Esophagus muscularis mucosa (tissue), 4 donors: ENCODE measurements at regions not wholly inside any gene's neighbourhood (a gene's known extent, or its start where the extent isn't known, plus 50 kb on each side); places are given as distances from the start of the nearest gene placed in this dataset.
A peak's percentile ranks its signal among the peaks of the same experiment; 100 is the strongest.

Source experiments
- DNase-seq: peaks from one replicate; pipeline ENCODE4 v3.0.0-alpha.2; 2017; ENCODE audit errors: extremely low spot score
- H3K27ac ChIP-seq, 4 donors: fragments of 200-600 bp; sonication (generic); replicated peaks in 1 of 4; 1 replicate in 3 of 4; 2 replicates in 1 of 4; pipeline ENCODE4 v1.5.1; 2016 to 2019; ENCODE audit warnings: mild to moderate bottlenecking in 1 of 4
- H3K27me3 ChIP-seq, 4 donors: fragments of 200-600 bp; sonication (generic); one replicate each; pipeline versions ENCODE4 v1.5.1 to v1.6.0; 2016 to 2019
- H3K36me3 ChIP-seq, 4 donors: fragments of 200-600 bp; sonication (generic); one replicate each; pipeline ENCODE4 v1.5.1; 2016 to 2019
- H3K4me1 ChIP-seq, 4 donors: fragments of 200-600 bp; sonication (generic); one replicate each; pipeline ENCODE4 v1.5.1; 2016 to 2019
- H3K4me3 ChIP-seq, 4 donors: fragments of 200-600 bp; sonication (generic); 1 replicate in 2 of 4; 2 replicates in 2 of 4; pipeline ENCODE4 v1.5.1; 2016 to 2019; ENCODE audit warnings: mild to moderate bottlenecking in 4 of 4, moderate library complexity in 1 of 4
- H3K9me3 ChIP-seq, 4 donors: fragments of 200-600 bp; sonication (generic); 1 replicate in 3 of 4; 2 replicates in 1 of 4; pipeline ENCODE4 v1.5.1; 2016 to 2019
- CTCF ChIP-seq, 3 experiments: fragments of 200-600 bp in 2 of 3; fragments of 450-650 bp in 1 of 3; sonication (generic) in 2 of 3; IDR thresholded peaks; one replicate each; pipeline ENCODE4 v1.5.1; 2017 to 2019; ENCODE audit warnings: antibody characterized with exemption in 3 of 3, mild to moderate bottlenecking in 2 of 3, moderate library complexity in 1 of 3
- EP300 ChIP-seq: sonication (generic); formaldehyde crosslinking; IDR thresholded peaks from one replicate; pipeline ENCODE4 v1.6.1; 2017; ENCODE audit warnings: antibody characterized with exemption
- POLR2A ChIP-seq: fragments of 450-650 bp; IDR thresholded peaks from one replicate; pipeline ENCODE4 v1.6.1; 2017; ENCODE audit warnings: antibody characterized with exemption, moderate library complexity, mild to moderate bottlenecking, low read depth
- POLR2AphosphoS5 ChIP-seq, 2 donors: sonication (generic); formaldehyde crosslinking; IDR thresholded peaks; one replicate each; pipeline ENCODE4 v1.6.1; 2017; ENCODE audit warnings: antibody characterized with exemption in 2 of 2
- WGBS: methylation state at CpG from one replicate; pipeline ENCODE4 v1.1.5; 2018; 5-methylcytosine and 5-hydroxymethylcytosine counted together
- intact Hi-C: fragments of 100-400 bp; cut with DNase I; formaldehyde crosslinking; loops from one replicate; pipeline ENCODE4 v1.15.1; 2023

- peaks cover 3 to 14% (median 11%) of the 10 kb centered on the region in 4 donors for H3K4me1 ChIP-seq
- H3K9me3 ChIP-seq = peaks cover 0 to 7% (median 0%) of the 10 kb centered on the region in 4 donors
- no peak for TF ChIP-seq POLR2AphosphoS5 (IDR thresholded peaks at IDR 0.05)
- no peak for TF ChIP-seq POLR2A
- no peak for TF ChIP-seq EP300
- TF ChIP-seq CTCF (IDR thresholded peaks at IDR 0.05) = no peak
- H3K27me3 ChIP-seq = peaks cover 0 to 74% (median 6%) of the 10 kb centered on the region in 4 donors
- WGBS = 89% methylated on average over 5 of the region's 5 CpGs
- DNase-seq = no peak
- no peaks in the 10 kb centered on the region for H3K36me3 ChIP-seq
- no peak overlapping the region for H3K27ac ChIP-seq
- intact Hi-C loops = no loop called here
- H3K4me3 ChIP-seq = no peak overlapping the region
These were observed 106.7 kb downstream of the GPX5 start for GRCh38 chr6:28632326-28632851.

GRCh38 chr6:28633445-28634215 is 107.9 kb downstream of the GPX5 start:
- no peak overlapping the region for H3K4me3 ChIP-seq
- peaks cover 0 to 85% (median 6%) of the 10 kb centered on the region in 4 donors for H3K27me3 ChIP-seq
- TF ChIP-seq EP300 (no peak), POLR2A (no peak), POLR2AphosphoS5 (IDR thresholded peaks at IDR 0.05) (no peak), CTCF (IDR thresholded peaks at IDR 0.05) (no peak)
- intact Hi-C loops = no loop called here
- peaks cover 3 to 14% (median 11%) of the 10 kb centered on the region in 4 donors for H3K4me1 ChIP-seq
- DNase-seq = no peak
- 85% methylated on average over 27 of the region's 28 CpGs for WGBS
- H3K9me3 ChIP-seq = peaks cover 0 to 8% (median 0%) of the 10 kb centered on the region in 4 donors
- no peak overlapping the region for H3K27ac ChIP-seq
- no peaks in the 10 kb centered on the region for H3K36me3 ChIP-seq

- peaks cover 0 to 8% (median 0%) of the 10 kb centered on the region in 4 donors for H3K9me3 ChIP-seq
- 12% methylated on average over 4 of the region's 4 CpGs for WGBS
- TF ChIP-seq EP300 (no peak), POLR2A (no peak), POLR2AphosphoS5 (IDR thresholded peaks at IDR 0.05) (no peak), CTCF (IDR thresholded peaks at IDR 0.05) (no peak)
- peaks cover 3 to 14% (median 11%) of the 10 kb centered on the region in 4 donors for H3K4me1 ChIP-seq
- intact Hi-C loops = no loop called here
- peaks cover 0 to 89% (median 6%) of the 10 kb centered on the region in 4 donors for H3K27me3 ChIP-seq
- peak overlapping the region in 3 of 4 donors; percentile 28 to 38 (median 29) for H3K4me3 ChIP-seq
- no peak for DNase-seq
- no peaks in the 10 kb centered on the region for H3K36me3 ChIP-seq
- H3K27ac ChIP-seq = no peak overlapping the region
These were observed 108.7 kb downstream of the GPX5 start for GRCh38 chr6:28634411-28634760.

- Histone ChIP-seq H3K27me3 (peaks cover 0 to 89% (median 6%) of the 10 kb centered on the region in 4 donors), H3K4me3 (peak overlapping the region; percentile 28 to 38 (median 28)), H3K36me3 (no peaks in the 10 kb centered on the region), H3K9me3 (peaks cover 0 to 8% (median 0%) of the 10 kb centered on the region in 4 donors), H3K27ac (no peak overlapping the region), H3K4me1 (peaks cover 3 to 14% (median 11%) of the 10 kb centered on the region in 4 donors)
- TF ChIP-seq POLR2A = no peak
- TF ChIP-seq CTCF (IDR thresholded peaks at IDR 0.05) = no peak
- no peak for TF ChIP-seq POLR2AphosphoS5 (IDR thresholded peaks at IDR 0.05)
- no peak for TF ChIP-seq EP300
- WGBS = 1% methylated on average over 40 of the region's 48 CpGs
- intact Hi-C loops = no loop called here
- no peak for DNase-seq
These were observed 109.3 kb downstream of the GPX5 start for GRCh38 chr6:28634761-28635546.
